Endothelial cell of umbilical vein (primary cell): ENCODE measurements at regions not wholly inside any gene's neighbourhood (a gene's known extent, or its start where the extent isn't known, plus 50 kb on each side); places are given as distances from the start of the nearest gene placed in this dataset.

Source experiments
- BruUV-seq: library from RNA; stranded (reverse); fragments of 400-500 nt; replicated peaks from 2 replicates; lab custom pipeline; 2021; lab: Mats Ljungman, UMichigan
- CTCF ChIA-PET: fragments of 300-600, 350-600 bp; sonication (Branson Sonifier 250); formaldehyde crosslinking; loops from one replicate; lab custom pipeline; 2021; ENCODE audit warnings: antibody characterized with exemption, inconsistent platforms; lab: Charles Lee
- POLR2A ChIA-PET: fragments of 300-600, 350-600 bp; sonication (Branson Sonifier 250); formaldehyde crosslinking; loops from one replicate; lab custom pipeline; 2021; ENCODE audit warnings: antibody characterized with exemption, inconsistent platforms; lab: Charles Lee
- DNase-seq: peaks from one replicate; pipeline ENCODE4 v3.0.0-alpha.2; 2011; ENCODE audit warnings: low read depth, low spot score
- FAIRE-seq: peaks from 2 replicates; lab custom pipeline; 2011; peaks lifted over from hg19 to GRCh38; lab: Jason Lieb, UNC
- H2AFZ ChIP-seq: 2 replicates; pipeline ENCODE4 v1.6.0; 2012; ENCODE audit warnings: low read depth, low read length, control low read depth, inconsistent platforms
- H3K27ac ChIP-seq: 2 replicates; pipeline ENCODE4 v1.5.1; 2011; ENCODE audit warnings: low read depth, mild to moderate bottlenecking, control low read depth, low read length, moderate library complexity; ENCODE audit not compliant: insufficient read depth
- H3K27me3 ChIP-seq, 2 experiments: 2 replicates each; pipeline versions ENCODE4 v1.6.0 to v1.6.1; 2011; ENCODE audit warnings: low read length in 2 of 2, mixed read lengths in 1 of 2; ENCODE audit not compliant: control insufficient read depth in 2 of 2, insufficient read depth in 2 of 2
- H3K36me3 ChIP-seq, 2 experiments: 2 replicates in 1 of 2; 3 replicates in 1 of 2; pipeline ENCODE4 v1.5.1; 2011; ENCODE audit warnings: low read length in 2 of 2, mild to moderate bottlenecking in 1 of 2, moderate library complexity in 1 of 2; ENCODE audit not compliant: control insufficient read depth in 2 of 2, insufficient read depth in 2 of 2; ENCODE audit errors: extremely low read depth in 1 of 2
- H3K4me1 ChIP-seq: 3 replicates; pipeline ENCODE4 v1.5.1; 2011; ENCODE audit warnings: mild to moderate bottlenecking, low read length; ENCODE audit not compliant: control insufficient read depth, insufficient read depth; ENCODE audit errors: extremely low read depth
- H3K4me2 ChIP-seq: 2 replicates; pipeline ENCODE4 v1.6.1; 2011; ENCODE audit warnings: low read length, control low read depth, mixed read lengths; ENCODE audit not compliant: insufficient read depth
- H3K4me3 ChIP-seq, 3 experiments: fragments of 200-600 bp in 1 of 3; sonication (generic), shearing (Covaris generic) in 1 of 3; replicated peaks in 1 of 3; 2 replicates each; pipeline ENCODE4 v1.5.1; 2011 to 2016; ENCODE audit warnings: control low read depth in 3 of 3, low read length in 3 of 3, mild to moderate bottlenecking in 2 of 3, inconsistent platforms in 1 of 3, low read depth in 1 of 3, moderate library complexity in 1 of 3; ENCODE audit not compliant: insufficient read depth in 1 of 3
- H3K79me2 ChIP-seq: 2 replicates; pipeline ENCODE4 v1.6.0; 2012; ENCODE audit warnings: low read length, inconsistent platforms; ENCODE audit not compliant: control insufficient read depth, insufficient read depth
- H3K9ac ChIP-seq: replicated peaks from 2 replicates; pipeline ENCODE3; 2011; ENCODE audit warnings: low read length, control low read depth; ENCODE audit not compliant: insufficient read depth; ENCODE audit errors: extremely low read depth
- H3K9me1 ChIP-seq: replicated peaks from 3 replicates; pipeline ENCODE4 v1.6.0; 2011; ENCODE audit warnings: mild to moderate bottlenecking, low read length; ENCODE audit not compliant: control insufficient read depth, insufficient read depth; ENCODE audit errors: extremely low read depth
- H3K9me3 ChIP-seq: replicated peaks from 2 replicates; pipeline ENCODE4 v1.5.1; 2012; ENCODE audit warnings: low read length, inconsistent platforms; ENCODE audit not compliant: control insufficient read depth, insufficient read depth
- H4K20me1 ChIP-seq: replicated peaks from 2 replicates; pipeline ENCODE3; 2011; ENCODE audit warnings: mild to moderate bottlenecking, low read length; ENCODE audit not compliant: control insufficient read depth, insufficient read depth; ENCODE audit errors: extremely low read depth
- EZH2 ChIP-seq: IDR thresholded peaks from 2 replicates; pipeline ENCODE4 v1.6.1; 2012; ENCODE audit warnings: borderline replicate concordance, low read depth, mild to moderate bottlenecking, moderate library complexity, low read length, inconsistent platforms; ENCODE audit not compliant: severe bottlenecking
- FOS ChIP-seq: IDR thresholded peaks from 2 replicates; pipeline ENCODE4 v1.6.1; 2011; ENCODE audit warnings: mild to moderate bottlenecking, low read length, moderate library complexity, borderline replicate concordance; ENCODE audit not compliant: insufficient read depth
- GATA2 ChIP-seq: IDR thresholded peaks from 2 replicates; pipeline ENCODE4 v1.7.0; 2011; ENCODE audit warnings: low read depth, mild to moderate bottlenecking, moderate library complexity, mixed read lengths, low read length; ENCODE audit not compliant: insufficient read length, insufficient read depth
- JUN ChIP-seq: IDR thresholded peaks from 2 replicates; pipeline ENCODE4 v1.6.1; 2011; ENCODE audit warnings: borderline replicate concordance, low read depth; ENCODE audit not compliant: insufficient read length, insufficient read depth
- MYC ChIP-seq: IDR thresholded peaks from one replicate; pipeline ENCODE4 v1.6.1; 2011; ENCODE audit warnings: mild to moderate bottlenecking, low read depth, low read length
- POLR2A ChIP-seq: IDR thresholded peaks from 2 replicates; pipeline ENCODE4 v1.6.1; 2012; ENCODE audit warnings: low read depth, mild to moderate bottlenecking, control low read depth, low read length
- POLR2AphosphoS5 ChIP-seq: IDR thresholded peaks from 2 replicates; pipeline ENCODE4 v1.6.1; 2012; ENCODE audit warnings: low read depth, mild to moderate bottlenecking, control low read depth, low read length, moderate library complexity; ENCODE audit not compliant: insufficient read depth
- dilution Hi-C: fragments of 300-500 bp; cut with MboI; formaldehyde crosslinking; loops from one replicate; pipeline ENCODE4 v1.15.0; 2019; ENCODE audit warnings: low sequenced_read_pairs; ENCODE audit not compliant: extremely low pct_ligation_motif_present
- intact Hi-C: fragments of 100-400 bp; cut with micrococcal nuclease; formaldehyde crosslinking; loops from one replicate; pipeline ENCODE4 v1.10.0; 2022
- TF ChIP-seq, protein P1 (sequence below): IDR thresholded peaks from 2 replicates; pipeline ENCODE4 v1.6.1; 2011; ENCODE audit not compliant: insufficient read depth, insufficient read length
- TF ChIP-seq, protein P2 (sequence below), 2 donors: IDR thresholded peaks; 1 replicate in 1 of 2; 2 replicates in 1 of 2; pipeline ENCODE4 v1.5.1; 2011; ENCODE audit warnings: low read length in 2 of 2, mild to moderate bottlenecking in 2 of 2, moderate library complexity in 2 of 2, control low read depth in 1 of 2, inconsistent platforms in 1 of 2, low read depth in 1 of 2; ENCODE audit not compliant: insufficient read depth in 1 of 2; ENCODE audit errors: extremely low read depth in 1 of 2

DNA sequence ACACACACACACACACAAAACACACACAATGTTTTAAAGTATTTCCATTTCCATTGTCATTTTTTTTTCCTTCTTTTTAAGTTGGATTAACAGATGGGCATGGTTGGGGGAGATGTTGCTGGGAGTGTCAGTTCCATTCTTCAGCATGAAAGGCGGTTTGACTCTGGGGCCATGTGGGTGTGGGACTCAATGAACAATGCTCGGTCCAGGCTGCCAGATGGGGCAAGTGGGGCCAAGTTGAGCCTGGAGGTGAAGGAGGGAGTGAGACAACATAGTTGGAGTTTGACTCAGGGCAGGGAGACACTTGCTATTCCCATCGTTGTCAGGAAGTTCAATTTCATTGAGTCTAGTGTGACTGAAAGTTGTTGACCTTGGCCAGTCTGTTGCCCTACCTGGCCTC, 125.3 kb downstream of the TLE3 start:
- intact Hi-C loops, result no loop called here
- no peaks in the 10 kb centered on the region for H3K9me1 ChIP-seq
- dilution Hi-C loops, result no loop called here
- no peaks in the 10 kb centered on the region for H3K79me2 ChIP-seq
- H3K36me3 ChIP-seq, result no peaks in the 10 kb centered on the region
- H2AFZ ChIP-seq, result no peak overlapping the region
- BruUV-seq, result no TSS peak
- no peaks in the 10 kb centered on the region for H4K20me1 ChIP-seq
- H3K4me1 ChIP-seq, result no peaks in the 10 kb centered on the region
- no peak overlapping the region for H3K4me3 ChIP-seq
- no peaks in the 10 kb centered on the region for H3K27me3 ChIP-seq
- H3K4me2 ChIP-seq, result no peak overlapping the region
- FAIRE-seq (no peak), DNase-seq (no peak)
- TF ChIP-seq EZH2 (no peak), POLR2A (no peak), FOS (no peak), POLR2AphosphoS5 (no peak), GATA2 (no peak), MYC (no peak), JUN (no peak)
- TF ChIP-seq, protein P1, sequence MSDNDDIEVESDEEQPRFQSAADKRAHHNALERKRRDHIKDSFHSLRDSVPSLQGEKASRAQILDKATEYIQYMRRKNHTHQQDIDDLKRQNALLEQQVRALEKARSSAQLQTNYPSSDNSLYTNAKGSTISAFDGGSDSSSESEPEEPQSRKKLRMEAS, result no peak
- TF ChIP-seq, protein P2, sequence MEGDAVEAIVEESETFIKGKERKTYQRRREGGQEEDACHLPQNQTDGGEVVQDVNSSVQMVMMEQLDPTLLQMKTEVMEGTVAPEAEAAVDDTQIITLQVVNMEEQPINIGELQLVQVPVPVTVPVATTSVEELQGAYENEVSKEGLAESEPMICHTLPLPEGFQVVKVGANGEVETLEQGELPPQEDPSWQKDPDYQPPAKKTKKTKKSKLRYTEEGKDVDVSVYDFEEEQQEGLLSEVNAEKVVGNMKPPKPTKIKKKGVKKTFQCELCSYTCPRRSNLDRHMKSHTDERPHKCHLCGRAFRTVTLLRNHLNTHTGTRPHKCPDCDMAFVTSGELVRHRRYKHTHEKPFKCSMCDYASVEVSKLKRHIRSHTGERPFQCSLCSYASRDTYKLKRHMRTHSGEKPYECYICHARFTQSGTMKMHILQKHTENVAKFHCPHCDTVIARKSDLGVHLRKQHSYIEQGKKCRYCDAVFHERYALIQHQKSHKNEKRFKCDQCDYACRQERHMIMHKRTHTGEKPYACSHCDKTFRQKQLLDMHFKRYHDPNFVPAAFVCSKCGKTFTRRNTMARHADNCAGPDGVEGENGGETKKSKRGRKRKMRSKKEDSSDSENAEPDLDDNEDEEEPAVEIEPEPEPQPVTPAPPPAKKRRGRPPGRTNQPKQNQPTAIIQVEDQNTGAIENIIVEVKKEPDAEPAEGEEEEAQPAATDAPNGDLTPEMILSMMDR (IDR thresholded peaks at IDR 0.05; ENCODE audit: extremely low read depth in 1 of 2, insufficient read depth in 1 of 2, low read depth in 1 of 2, low read length in 2 of 2), result no peak
- H3K27ac ChIP-seq, result no peak overlapping the region
- no peaks in the 10 kb centered on the region for H3K9me3 ChIP-seq
- ChIA-PET CTCF (no interaction called here), POLR2A (no interaction called here)
- H3K9ac ChIP-seq, result no peak overlapping the region
